Glomerular endothelial cell (primary cell): ENCODE measurements at regions not wholly inside any gene's neighbourhood (a gene's known extent, or its start where the extent isn't known, plus 50 kb on each side); places are given as distances from the start of the nearest gene placed in this dataset.

Experiments used
- DNase-seq: peaks from one replicate; pipeline ENCODE4 v3.0.0-alpha.2; 2011; ENCODE audit warnings: low read depth, low spot score; ENCODE audit errors: extremely low read depth

GRCh38 chr2:71747559-71747958, 294.2 kb downstream of the DYSF start:
- no peak for DNase-seq

DNA sequence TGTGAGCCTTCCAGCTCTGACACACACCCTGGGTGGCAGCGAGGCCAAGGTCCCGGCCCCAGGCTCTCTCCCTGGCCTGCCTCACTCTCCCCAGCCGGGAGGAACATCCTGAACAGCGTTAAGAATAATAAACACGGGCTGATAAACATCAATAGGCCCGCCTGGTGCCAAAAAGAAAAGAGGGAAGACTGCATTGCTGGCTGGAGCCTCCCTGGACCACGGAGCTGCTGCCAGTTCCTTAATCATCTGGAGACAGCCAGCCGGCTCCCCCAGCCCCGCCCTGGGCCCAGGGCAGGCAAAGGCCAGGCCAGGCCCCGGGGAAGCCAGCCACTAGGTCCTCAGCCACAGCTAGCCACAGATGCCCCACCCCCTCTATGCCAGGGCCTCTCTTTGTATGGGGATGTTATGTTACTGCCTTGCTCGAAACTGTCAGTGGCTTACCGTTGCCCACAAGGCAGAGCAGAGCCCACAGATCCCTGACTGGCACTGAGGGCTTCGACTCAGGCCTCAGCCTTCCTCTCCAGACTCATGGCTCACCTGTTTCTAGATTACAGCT, 293.7 kb downstream of the DYSF start:
- DNase-seq: no peak

- DNase-seq: no peak
These were observed 291.4 kb downstream of the DYSF start for GRCh38 chr2:71744781-71745180.

DNA sequence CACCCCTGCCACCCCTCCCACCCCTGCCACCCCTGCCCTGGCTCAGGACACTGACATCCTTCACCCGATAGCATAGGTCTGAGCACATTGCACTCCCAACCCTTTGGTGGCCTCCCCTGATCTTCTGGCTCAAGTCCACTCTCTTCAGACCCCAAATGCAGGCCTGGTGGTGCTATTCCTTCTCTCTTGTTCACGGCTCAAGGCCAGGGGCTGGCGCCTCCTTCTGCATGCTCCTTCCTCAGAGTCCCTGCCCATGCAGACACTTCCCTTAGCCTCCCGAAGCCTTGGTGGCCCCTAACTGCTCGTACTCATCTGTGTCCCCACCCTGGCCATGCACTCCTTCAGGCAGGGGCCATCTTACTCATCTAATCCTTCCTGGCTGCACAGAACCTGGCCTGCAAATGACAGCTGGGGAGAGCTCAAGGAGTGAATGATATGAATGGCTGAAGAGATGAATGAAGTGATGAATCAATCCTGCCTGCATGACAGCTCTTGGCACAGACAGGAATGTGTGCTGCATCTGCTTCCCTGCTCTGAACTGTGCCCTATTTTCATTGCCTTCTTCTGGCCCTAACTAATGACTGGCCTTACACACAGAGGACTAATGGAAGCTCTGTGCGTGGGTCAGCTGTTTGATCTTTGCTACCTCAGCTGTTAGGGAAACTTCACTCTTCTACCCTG, 290.8 kb downstream of the DYSF start:
- no peak for DNase-seq

DNA sequence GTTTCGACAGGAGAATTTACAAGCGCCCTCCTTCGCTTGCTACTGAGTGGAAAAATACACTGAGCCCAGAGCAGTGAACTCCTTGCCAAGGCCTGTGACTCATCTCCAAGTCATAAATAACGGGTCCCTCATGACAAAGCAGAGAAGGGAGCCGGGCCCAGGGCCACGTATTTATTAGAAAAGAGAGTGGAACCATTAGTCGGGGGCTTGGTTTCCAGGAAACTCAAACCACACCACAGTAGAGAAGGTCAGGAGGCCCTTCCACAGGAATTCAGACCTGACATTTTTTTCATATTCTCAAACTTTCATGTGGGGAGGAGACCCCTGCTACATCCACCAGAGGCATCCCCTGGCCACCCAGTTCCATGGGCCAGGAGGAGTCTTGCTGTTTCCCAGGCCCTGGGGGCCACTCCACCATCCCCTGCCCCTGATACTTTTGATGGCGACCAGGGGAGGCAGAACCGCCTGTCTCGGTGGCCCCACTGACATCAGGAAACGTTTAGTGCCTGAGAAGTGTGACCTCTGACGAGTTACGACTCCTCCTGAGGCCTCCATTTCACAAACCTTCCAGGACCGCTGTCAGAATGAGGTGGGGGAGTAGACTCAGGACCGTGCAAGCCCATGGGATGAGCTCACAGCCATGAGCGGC, 289.7 kb downstream of the DYSF start:
- peak; percentile 77 for DNase-seq

DNA sequence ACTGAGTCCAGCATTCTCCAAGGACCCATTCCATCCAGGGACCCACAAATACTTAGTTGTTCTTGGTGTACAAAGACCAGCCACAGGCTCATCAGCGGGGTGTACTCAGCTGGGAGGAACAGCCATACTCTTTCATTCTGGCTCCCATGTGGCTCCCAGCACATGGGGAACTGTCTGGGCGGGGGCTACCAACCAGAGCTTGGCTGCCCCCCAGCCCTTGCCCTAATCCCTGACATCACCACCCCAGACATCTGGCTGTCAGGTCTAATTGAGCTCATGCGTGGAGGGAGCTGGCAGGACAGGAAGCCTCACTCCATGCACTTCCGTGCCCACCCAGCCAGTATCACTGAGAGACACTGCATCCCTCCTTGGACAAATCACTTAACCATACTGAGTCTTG, 283.6 kb downstream of the DYSF start:
- DNase-seq: no peak

DNA sequence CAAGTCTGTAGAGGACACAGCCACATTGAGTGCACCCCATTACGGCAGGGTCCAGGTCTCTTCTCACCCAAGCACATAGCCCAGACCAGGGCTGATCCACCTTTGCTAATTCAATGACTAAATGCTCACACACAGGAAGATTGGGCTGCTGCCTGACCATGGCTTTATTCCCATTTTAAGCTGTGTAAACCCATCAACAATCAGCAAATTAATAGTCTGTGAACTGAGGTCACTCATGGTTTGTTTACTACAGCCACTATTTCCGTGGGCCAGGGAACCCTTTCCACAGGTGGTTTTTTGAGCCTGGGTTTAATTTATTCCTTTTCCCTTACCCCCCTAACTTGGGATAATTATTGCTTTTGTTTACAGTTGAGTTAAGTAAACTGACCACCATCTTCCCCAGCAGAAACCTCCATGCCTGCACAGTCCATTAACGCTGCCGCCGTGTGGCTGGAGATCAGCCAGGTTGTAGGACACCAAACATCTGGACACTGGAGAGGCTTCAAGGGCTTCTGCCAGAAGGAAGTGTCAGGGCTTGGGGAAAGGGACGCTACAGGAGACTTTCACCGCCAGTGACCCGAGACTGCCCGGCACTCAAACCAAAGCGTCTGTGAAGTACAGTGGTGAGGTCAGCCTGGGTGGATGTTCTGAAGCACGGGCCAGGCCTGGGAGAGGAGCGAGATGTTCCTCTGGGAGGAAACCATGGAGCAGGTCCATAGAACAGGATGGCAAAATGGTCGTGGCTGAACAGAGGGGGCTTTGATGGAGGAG, 282.9 kb downstream of the DYSF start:
- no peak for DNase-seq
